ENCODE measurements at regions not wholly inside any gene's neighbourhood (a gene's known extent, or its start where the extent isn't known, plus 50 kb on each side); places are given as distances from the start of the nearest gene placed in this dataset.

DNA sequence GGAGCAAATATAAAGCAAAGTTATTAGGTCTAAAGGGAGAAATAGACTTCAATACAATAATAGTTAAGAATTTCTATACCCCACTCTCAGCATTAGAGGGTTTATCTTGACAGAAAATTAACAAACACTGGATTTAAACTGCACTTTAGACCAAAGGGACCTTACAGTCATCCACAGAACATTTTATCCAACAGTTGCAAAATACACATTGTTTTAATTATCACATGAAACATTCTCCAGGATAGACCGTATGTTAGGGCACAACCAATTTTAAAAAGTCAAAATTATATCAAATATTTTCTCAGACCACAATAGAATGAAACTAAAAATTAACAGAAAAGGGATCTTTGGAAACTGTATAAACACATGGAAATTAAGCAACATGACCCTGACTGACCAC lies 384.5 kb upstream of the C1orf87 start:
- no peak overlapping the region for H2BK15ac ChIP-seq (ENCODE audit: low read depth, poor library complexity, severe bottlenecking)
- WGBS, result no CpG with 5 or more reads among the region's 1 CpG

DNA sequence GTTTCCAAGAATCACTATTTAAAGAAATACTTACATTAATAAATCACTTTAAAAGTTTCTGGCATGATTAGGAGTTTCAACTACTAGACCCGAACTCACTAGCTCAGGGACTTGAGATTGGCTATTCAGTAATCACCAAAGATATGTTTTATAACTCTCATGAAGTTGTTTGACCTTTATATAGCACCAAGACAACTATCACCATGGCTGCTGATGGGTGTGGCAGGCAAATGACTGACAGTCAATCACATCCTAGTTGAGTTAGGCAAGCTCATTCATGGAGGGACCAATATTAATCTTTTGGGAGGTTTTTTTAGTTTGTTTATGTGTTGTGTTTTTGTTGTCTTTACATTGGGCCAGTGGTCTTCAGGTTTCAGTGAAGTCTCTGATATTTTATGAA lies 376.3 kb upstream of the C1orf87 start:
- no peaks in the 10 kb centered on the region for H3K36me3 ChIP-seq (ENCODE audit: control insufficient read depth in 1 of 2, insufficient read depth in 2 of 2, low read depth in 1 of 2, low read length in 2 of 2)
- no peak overlapping the region for H3K4ac ChIP-seq (ENCODE audit: low read depth in 1 of 2, low read length in 2 of 2)
- H3K79me1 ChIP-seq (replicated peaks; ENCODE audit: low read length, poor library complexity, severe bottlenecking), result no peaks in the 10 kb centered on the region

More for the DNA sequence above, 384.5 kb upstream of the C1orf87 start:
- H3K4me1 ChIP-seq (ENCODE audit: control insufficient read depth, insufficient read depth, low read depth, low read length), result no peaks in the 10 kb centered on the region
- H3K18ac ChIP-seq (ENCODE audit: low read depth in 1 of 2, low read length in 2 of 2), result no peak overlapping the region
- no peak overlapping the region for H3K23ac ChIP-seq (ENCODE audit: low read length in 2 of 2)
- no peak overlapping the region for H3K4ac ChIP-seq (ENCODE audit: low read depth in 1 of 2, low read length in 2 of 2)
- no peak overlapping the region for H2BK120ac ChIP-seq (ENCODE audit: low read depth, low read length)
- no peaks in the 10 kb centered on the region for H3K27me3 ChIP-seq (ENCODE audit: control insufficient read depth in 1 of 2, insufficient read depth in 1 of 2, low read length in 2 of 2)
- H3K9me3 ChIP-seq (ENCODE audit: control insufficient read depth, low read length), result peaks cover 18% of the 10 kb centered on the region
- H4K8ac ChIP-seq (ENCODE audit: low read length), result no peak overlapping the region
- H3K79me1 ChIP-seq (replicated peaks; ENCODE audit: low read length, poor library complexity, severe bottlenecking), result no peaks in the 10 kb centered on the region
- no peak for DNase-seq
- H3K4me3 ChIP-seq (ENCODE audit: insufficient read depth in 1 of 2, low read depth in 1 of 2, low read length in 2 of 2), result no peak overlapping the region
- no peak overlapping the region for H4K91ac ChIP-seq (ENCODE audit: low read length)
- H2AFZ ChIP-seq (ENCODE audit: low read depth, low read length), result no peak overlapping the region
- H2AK5ac ChIP-seq (ENCODE audit: low read length, severe bottlenecking), result no peak overlapping the region
- H3K4me2 ChIP-seq (ENCODE audit: low read length, poor library complexity, severe bottlenecking), result no peak overlapping the region
- no peak overlapping the region for H2BK5ac ChIP-seq (ENCODE audit: low read depth, low read length, poor library complexity, severe bottlenecking)
- no peak overlapping the region for H3K9ac ChIP-seq (ENCODE audit: low read length)
- H3K27ac ChIP-seq (ENCODE audit: low read length, poor library complexity, severe bottlenecking), result no peak overlapping the region
- H3K36me3 ChIP-seq (ENCODE audit: control insufficient read depth in 1 of 2, insufficient read depth in 2 of 2, low read depth in 1 of 2, low read length in 2 of 2), result no peaks in the 10 kb centered on the region
- H3K14ac ChIP-seq (ENCODE audit: low read length in 2 of 2), result no peak overlapping the region
- H2BK12ac ChIP-seq (ENCODE audit: low read length in 2 of 2), result no peak overlapping the region

DNA sequence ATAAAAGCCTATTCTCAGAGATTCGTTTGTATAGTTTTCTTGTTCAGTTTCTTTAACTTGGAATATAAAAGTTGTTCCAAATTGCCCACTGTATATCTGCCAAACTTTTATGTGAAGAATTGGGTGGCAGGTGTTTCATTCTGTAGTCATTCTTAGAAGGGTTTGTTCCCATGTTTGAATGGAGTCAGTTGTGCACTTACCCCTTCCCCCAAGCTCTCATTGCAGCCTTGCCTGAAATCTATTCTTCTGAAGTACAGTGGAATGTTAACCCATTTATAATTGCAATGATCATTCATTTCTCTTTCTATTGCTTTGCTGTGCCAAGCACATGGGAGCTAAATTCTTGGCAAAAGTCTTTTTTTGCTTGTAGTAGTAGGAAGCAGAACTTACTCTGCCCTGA lies 375.3 kb upstream of the C1orf87 start:
- Histone ChIP-seq H2BK12ac (ENCODE audit: low read length in 2 of 2) (no peak overlapping the region), H4K8ac (ENCODE audit: low read length) (no peak overlapping the region), H3K4me1 (ENCODE audit: control insufficient read depth, insufficient read depth, low read depth, low read length) (no peaks in the 10 kb centered on the region), H3K36me3 (ENCODE audit: control insufficient read depth in 1 of 2, insufficient read depth in 2 of 2, low read depth in 1 of 2, low read length in 2 of 2) (no peaks in the 10 kb centered on the region), H3K23ac (ENCODE audit: low read length in 2 of 2) (no peak overlapping the region), H3K9me3 (ENCODE audit: control insufficient read depth, low read length) (no peaks in the 10 kb centered on the region), H2BK120ac (ENCODE audit: low read depth, low read length) (no peak overlapping the region), H3K4ac (ENCODE audit: low read depth in 1 of 2, low read length in 2 of 2) (no peak overlapping the region), H3K79me1 (replicated peaks; ENCODE audit: low read length, poor library complexity, severe bottlenecking) (no peaks in the 10 kb centered on the region), H2AK5ac (ENCODE audit: low read length, severe bottlenecking) (no peak overlapping the region), H3K27me3 (ENCODE audit: control insufficient read depth in 1 of 2, insufficient read depth in 1 of 2, low read length in 2 of 2) (no peaks in the 10 kb centered on the region), H3K4me2 (ENCODE audit: low read length, poor library complexity, severe bottlenecking) (no peak overlapping the region), H4K91ac (ENCODE audit: low read length) (no peak overlapping the region), H3K9ac (ENCODE audit: low read length) (no peak overlapping the region), H2AFZ (ENCODE audit: low read depth, low read length) (no peak overlapping the region), H3K27ac (ENCODE audit: low read length, poor library complexity, severe bottlenecking) (no peak overlapping the region), H2BK5ac (ENCODE audit: low read depth, low read length, poor library complexity, severe bottlenecking) (no peak overlapping the region), H3K4me3 (ENCODE audit: insufficient read depth in 1 of 2, low read depth in 1 of 2, low read length in 2 of 2) (no peak overlapping the region), H3K18ac (ENCODE audit: low read depth in 1 of 2, low read length in 2 of 2) (no peak overlapping the region), H2BK15ac (ENCODE audit: low read depth, poor library complexity, severe bottlenecking) (no peak overlapping the region), H3K14ac (ENCODE audit: low read length in 2 of 2) (no peak overlapping the region)
- DNase-seq, result no peak
- no CpG with 5 or more reads among the region's 1 CpG for WGBS

More for the DNA sequence above, 376.3 kb upstream of the C1orf87 start:
- H4K91ac ChIP-seq (ENCODE audit: low read length), result no peak overlapping the region
- WGBS, result no CpG with 5 or more reads among the region's 1 CpG
- H3K18ac ChIP-seq (ENCODE audit: low read depth in 1 of 2, low read length in 2 of 2), result no peak overlapping the region
- DNase-seq, result no peak
- H3K9ac ChIP-seq (ENCODE audit: low read length), result no peak overlapping the region
- H2BK120ac ChIP-seq (ENCODE audit: low read depth, low read length), result no peak overlapping the region
- no peak overlapping the region for H2AFZ ChIP-seq (ENCODE audit: low read depth, low read length)
- no peak overlapping the region for H3K4me3 ChIP-seq (ENCODE audit: insufficient read depth in 1 of 2, low read depth in 1 of 2, low read length in 2 of 2)
- H3K9me3 ChIP-seq (ENCODE audit: control insufficient read depth, low read length), result peaks cover 4% of the 10 kb centered on the region
- H3K27me3 ChIP-seq (ENCODE audit: control insufficient read depth in 1 of 2, insufficient read depth in 1 of 2, low read length in 2 of 2), result no peaks in the 10 kb centered on the region
- no peak overlapping the region for H3K23ac ChIP-seq (ENCODE audit: low read length in 2 of 2)
- H2AK5ac ChIP-seq (ENCODE audit: low read length, severe bottlenecking), result no peak overlapping the region
- H2BK12ac ChIP-seq (ENCODE audit: low read length in 2 of 2), result no peak overlapping the region
- H3K27ac ChIP-seq (ENCODE audit: low read length, poor library complexity, severe bottlenecking), result no peak overlapping the region
- no peak overlapping the region for H2BK15ac ChIP-seq (ENCODE audit: low read depth, poor library complexity, severe bottlenecking)
- no peak overlapping the region for H3K4me2 ChIP-seq (ENCODE audit: low read length, poor library complexity, severe bottlenecking)
- no peak overlapping the region for H3K14ac ChIP-seq (ENCODE audit: low read length in 2 of 2)
- no peak overlapping the region for H4K8ac ChIP-seq (ENCODE audit: low read length)
- no peak overlapping the region for H2BK5ac ChIP-seq (ENCODE audit: low read depth, low read length, poor library complexity, severe bottlenecking)
- H3K4me1 ChIP-seq (ENCODE audit: control insufficient read depth, insufficient read depth, low read depth, low read length), result no peaks in the 10 kb centered on the region

DNA sequence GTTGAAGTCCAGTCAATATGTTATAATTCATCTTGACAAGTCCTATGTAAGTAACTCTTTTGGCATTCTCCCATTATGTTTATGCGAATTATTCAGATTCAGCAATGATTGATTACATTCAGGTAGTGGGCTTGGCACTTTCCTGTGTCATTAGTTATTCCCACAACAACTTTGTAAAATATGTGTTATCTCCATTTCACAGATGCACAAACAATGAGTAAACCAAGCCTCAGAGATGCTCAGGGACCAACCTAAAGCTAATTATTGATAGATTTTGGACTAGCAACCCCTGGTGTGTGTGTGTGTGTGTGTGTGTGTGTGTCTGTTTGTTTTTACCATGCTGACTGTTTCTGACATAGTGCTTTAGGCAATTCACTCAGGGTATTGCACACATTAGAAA lies 371.1 kb upstream of the C1orf87 start:
- Histone ChIP-seq H2BK120ac (ENCODE audit: low read depth, low read length) (no peak overlapping the region), H3K14ac (ENCODE audit: low read length in 2 of 2) (no peak overlapping the region), H2AFZ (ENCODE audit: low read depth, low read length) (no peak overlapping the region), H3K9me3 (ENCODE audit: control insufficient read depth, low read length) (no peaks in the 10 kb centered on the region), H3K79me1 (replicated peaks; ENCODE audit: low read length, poor library complexity, severe bottlenecking) (no peaks in the 10 kb centered on the region), H4K8ac (ENCODE audit: low read length) (no peak overlapping the region), H2BK5ac (ENCODE audit: low read depth, low read length, poor library complexity, severe bottlenecking) (no peak overlapping the region), H2BK15ac (ENCODE audit: low read depth, poor library complexity, severe bottlenecking) (no peak overlapping the region), H3K4me1 (ENCODE audit: control insufficient read depth, insufficient read depth, low read depth, low read length) (no peaks in the 10 kb centered on the region), H2AK5ac (ENCODE audit: low read length, severe bottlenecking) (no peak overlapping the region), H4K91ac (ENCODE audit: low read length) (no peak overlapping the region), H3K9ac (ENCODE audit: low read length) (no peak overlapping the region), H3K18ac (ENCODE audit: low read depth in 1 of 2, low read length in 2 of 2) (no peak overlapping the region), H3K27ac (ENCODE audit: low read length, poor library complexity, severe bottlenecking) (no peak overlapping the region), H3K4me3 (ENCODE audit: insufficient read depth in 1 of 2, low read depth in 1 of 2, low read length in 2 of 2) (no peak overlapping the region), H3K27me3 (ENCODE audit: control insufficient read depth in 1 of 2, insufficient read depth in 1 of 2, low read length in 2 of 2) (no peaks in the 10 kb centered on the region), H3K23ac (ENCODE audit: low read length in 2 of 2) (no peak overlapping the region), H3K36me3 (ENCODE audit: control insufficient read depth in 1 of 2, insufficient read depth in 2 of 2, low read depth in 1 of 2, low read length in 2 of 2) (no peaks in the 10 kb centered on the region), H3K4me2 (ENCODE audit: low read length, poor library complexity, severe bottlenecking) (no peak overlapping the region), H2BK12ac (ENCODE audit: low read length in 2 of 2) (no peak overlapping the region), H3K4ac (ENCODE audit: low read depth in 1 of 2, low read length in 2 of 2) (no peak overlapping the region)
- WGBS, result 75% methylated on average over 1 of the region's 1 CpG
- DNase-seq, result no peak
